ENCODE measurements at regions not wholly inside any gene's neighbourhood (a gene's known extent, or its start where the extent isn't known, plus 50 kb on each side); places are given as distances from the start of the nearest gene placed in this dataset.

DNA sequence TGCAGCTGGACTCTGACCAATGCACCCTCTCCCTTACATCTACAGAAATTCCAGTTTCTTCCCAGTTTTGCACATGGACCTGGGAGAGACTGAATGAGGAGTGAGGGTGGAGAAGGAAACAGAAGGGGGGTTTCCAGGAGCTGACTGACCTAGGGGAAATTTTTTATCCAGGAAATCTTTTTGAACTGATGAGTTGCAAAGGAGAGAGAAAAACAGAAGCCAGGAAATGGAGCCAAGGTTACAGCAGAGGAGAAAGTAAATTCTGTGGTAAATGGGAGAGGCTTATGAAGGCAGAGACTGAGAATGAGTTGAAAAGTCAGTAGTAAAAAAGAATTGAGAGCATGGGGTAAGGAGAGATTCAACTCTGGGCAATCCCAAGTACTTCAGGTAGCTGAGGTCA, 192.8 kb downstream of the SMIM20 start:
- DNase-seq = no peak

- DNase-seq = no peak
Measured at GRCh38 chr4:26108054-26108453, 194.0 kb downstream of the SMIM20 start.

DNA sequence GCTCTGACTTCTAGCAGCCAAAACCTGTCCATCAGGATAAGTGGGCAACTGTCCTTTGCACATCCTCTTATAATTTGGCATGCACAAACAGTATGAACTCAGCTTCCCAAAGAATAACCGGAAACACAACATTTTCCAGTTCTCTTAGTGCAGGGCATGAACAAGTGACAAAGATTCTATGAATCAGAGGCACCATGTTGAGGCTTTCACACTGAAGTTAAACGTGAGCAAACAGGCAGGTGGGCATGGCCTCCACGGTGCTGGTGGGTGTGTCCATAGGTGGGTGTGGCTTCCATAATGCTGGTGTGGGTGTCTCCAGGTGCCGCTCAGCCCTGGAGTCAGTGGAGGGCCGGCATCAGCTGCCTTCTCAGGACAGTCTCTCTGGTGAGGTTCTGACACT, 196.5 kb downstream of the SMIM20 start:
- DNase-seq = no peak

GRCh38 chr4:26113339-26113940, 199.4 kb downstream of the SMIM20 start:
- no peak for DNase-seq

DNA sequence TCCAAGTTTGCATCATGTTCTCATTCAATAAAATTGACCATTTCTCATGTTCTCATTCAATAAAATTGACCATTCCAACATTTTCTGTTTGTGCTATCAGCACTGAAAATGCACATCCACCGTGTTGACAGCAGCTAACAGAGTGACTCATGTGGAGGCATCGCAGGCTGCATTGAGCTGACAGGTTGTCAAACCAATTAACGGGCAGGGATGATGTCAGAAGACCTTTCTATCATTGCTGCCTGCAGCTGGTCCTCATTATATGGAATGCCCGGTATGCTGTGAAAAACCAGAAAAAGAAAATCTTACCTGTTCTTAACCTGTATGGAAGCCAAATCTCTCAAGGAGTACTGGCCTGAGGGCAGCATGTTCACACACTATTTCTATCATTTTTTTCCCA, 202.0 kb downstream of the SMIM20 start:
- no peak for DNase-seq

DNA sequence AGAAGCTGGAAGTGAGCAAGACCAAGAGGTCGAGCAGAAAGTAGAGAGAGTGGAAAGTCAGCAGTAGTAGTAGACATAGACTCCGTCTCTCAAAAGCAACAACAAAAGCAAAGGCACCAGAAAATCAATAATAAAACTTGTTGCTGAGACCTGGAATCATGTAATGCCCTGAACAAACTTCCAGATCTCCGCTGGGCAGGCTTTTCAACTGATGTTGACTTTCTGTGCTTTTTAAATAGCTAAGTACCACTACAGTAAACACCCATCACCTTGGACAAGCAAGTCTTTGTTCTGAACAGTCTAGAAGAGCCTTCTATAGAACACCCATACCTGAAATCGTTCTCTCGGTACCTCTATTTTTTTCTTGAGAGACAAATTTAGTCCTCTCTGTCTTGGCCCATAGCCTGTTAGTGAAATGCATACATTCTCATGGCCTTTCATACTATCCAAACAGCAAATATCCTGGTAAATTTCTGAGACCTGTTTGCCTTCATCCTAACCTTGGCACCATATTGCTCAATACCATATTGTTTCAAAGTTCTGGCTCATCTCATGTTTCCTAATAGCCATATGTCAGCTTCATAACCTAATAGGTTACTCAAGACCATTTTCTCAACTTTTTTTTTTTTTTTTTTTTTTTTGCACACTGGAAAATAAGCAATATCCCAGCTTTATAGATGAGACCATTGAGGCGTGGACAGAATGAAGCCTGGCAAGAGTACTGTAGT, 200.6 kb upstream of the RBPJ start:
- no peak for DNase-seq

DNA sequence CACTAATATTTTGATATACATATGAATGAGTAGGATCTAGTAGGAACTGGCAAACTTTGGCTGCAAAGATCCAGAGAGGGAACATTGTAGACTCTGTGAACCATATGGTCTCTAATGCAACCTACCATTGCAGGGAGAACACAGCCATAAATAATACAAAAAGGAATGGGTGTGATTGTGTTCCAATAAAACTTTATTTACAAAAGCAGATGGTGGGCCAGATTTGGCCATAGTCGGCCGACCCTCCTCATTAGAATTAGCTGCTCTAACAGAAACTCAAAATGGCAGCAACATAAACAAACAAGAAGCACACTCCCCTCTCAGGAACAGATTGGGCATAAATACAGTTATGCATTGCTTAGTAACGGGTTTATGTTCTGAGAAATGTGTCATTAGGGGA, 198.1 kb upstream of the RBPJ start:
- DNase-seq = no peak

- DNase-seq = no peak
Measured at GRCh38 chr4:26124753-26125321, 196.0 kb upstream of the RBPJ start.

- no peak for DNase-seq
Measured at GRCh38 chr4:26126143-26126718, 194.6 kb upstream of the RBPJ start.

- no peak for DNase-seq
Measured at GRCh38 chr4:26126994-26127393, 193.8 kb upstream of the RBPJ start.

DNA sequence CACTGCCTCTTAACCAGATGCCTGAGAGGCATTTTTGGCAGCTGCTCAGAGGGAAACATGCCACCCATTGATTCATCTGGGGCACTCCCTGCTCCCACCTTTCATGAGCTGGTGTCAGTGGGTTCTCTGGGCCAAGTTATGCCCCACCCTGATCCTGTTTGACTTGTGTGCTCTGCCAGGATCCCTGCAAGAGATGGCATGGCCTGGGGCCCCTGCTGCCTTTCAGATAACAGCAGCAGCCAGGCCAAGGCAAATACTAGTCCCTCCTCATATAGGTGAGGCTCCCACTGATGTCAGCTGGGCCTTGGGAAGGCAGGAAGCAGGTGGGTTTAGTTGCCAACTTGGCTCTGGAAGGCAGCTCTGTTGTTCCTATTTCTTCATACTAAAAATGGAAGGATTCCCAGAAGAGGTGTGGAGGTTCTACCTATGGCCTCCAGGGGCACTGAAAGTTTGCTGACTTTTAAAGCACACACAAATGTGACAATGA, 192.9 kb upstream of the RBPJ start:
- no peak for DNase-seq

DNA sequence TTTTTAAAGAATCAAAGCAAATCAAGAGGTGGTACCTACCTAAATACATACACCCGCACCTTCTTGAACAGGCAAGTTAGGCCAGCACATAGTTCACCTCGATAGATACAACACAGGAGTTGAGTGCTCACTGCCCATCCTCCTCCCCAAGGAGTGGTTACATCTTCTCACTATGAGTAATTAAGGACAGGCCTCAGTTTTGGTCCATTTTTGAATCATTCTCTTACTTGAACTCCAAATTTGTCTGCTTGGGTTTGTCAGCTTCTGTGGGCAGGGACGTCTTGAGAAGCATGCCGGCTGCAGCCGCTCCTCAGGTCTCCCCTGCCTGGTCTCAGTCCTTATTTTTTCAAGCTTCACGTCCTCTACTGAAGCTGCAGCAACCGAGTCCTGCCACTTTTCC, 190.6 kb upstream of the RBPJ start:
- DNase-seq = no peak

DNA sequence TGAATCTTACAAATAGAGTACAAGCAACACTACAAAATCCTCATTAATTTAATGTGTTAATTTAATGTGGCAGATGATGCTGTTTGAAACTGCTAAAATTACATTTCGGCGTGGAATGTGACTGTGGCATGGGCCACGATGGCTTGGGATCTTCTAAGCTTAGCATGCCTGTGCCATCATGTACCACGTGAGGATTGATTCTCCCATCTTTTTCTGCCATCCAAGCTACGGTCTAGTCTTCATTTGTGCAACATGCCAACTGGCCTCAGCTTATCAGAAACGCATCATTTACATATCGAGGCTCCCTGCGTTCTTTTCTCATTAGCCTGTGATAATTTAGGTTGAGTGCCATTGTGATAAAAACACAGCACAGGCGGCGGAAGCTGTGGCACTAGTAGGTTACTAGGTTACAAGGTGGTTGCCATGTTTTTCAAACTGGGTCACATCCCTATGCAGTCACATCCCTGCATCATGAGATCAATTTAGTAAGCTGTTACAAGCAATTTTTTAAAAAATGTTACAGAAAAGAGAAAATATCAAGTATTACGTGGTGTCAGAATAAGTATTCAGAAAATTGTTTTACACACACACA, 189.9 kb upstream of the RBPJ start:
- DNase-seq = no peak

GRCh38 chr4:26131711-26132110, 189.1 kb upstream of the RBPJ start:
- DNase-seq = no peak

DNA sequence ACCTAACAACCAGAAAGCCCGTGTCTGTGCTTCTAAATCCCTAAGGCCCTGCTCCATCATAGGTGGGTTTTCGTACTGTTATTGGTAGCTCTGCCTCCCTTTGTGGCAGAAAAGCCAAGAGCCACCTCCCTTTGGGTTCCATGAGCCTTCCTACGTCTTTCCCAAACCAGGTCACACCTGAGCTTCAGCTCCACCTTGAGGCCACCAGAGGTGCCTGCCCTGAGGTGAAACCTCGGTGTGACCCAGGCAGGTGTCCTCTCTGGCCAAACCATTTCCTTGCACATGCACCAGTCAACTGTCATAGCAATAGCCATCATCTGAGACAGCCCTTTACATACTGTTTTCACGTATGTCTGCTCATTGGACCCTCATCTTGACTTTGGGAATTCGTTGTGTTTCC, 188.0 kb upstream of the RBPJ start:
- no peak for DNase-seq

GRCh38 chr4:26133840-26134239, 187.0 kb upstream of the RBPJ start:
- DNase-seq = no peak

- DNase-seq = no peak
Measured at GRCh38 chr4:26135331-26135730, 185.5 kb upstream of the RBPJ start.

- no peak for DNase-seq
Measured at GRCh38 chr4:26136615-26137014, 184.2 kb upstream of the RBPJ start.

DNA sequence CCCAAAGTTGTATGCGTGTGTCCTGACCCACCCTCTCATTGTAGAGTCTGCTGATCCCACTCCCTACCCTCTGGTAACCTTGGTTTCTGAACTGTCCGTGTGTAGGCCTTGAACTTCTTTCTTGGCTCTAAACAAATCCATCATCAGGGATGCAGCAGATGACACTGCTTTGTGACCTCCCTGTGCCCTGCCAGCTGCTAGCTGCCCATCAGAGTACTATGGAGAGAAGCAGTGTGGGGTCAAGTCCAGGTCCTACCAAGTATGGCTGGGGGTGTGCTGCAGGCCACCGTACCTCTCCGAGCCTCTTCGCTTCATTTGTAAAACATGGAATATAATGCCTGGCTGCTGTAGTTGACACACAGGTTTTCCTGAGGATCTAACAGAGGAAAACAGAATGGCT, 183.5 kb upstream of the RBPJ start:
- no peak for DNase-seq

- no peak for DNase-seq
Measured at GRCh38 chr4:26139310-26139924, 181.4 kb upstream of the RBPJ start.

DNA sequence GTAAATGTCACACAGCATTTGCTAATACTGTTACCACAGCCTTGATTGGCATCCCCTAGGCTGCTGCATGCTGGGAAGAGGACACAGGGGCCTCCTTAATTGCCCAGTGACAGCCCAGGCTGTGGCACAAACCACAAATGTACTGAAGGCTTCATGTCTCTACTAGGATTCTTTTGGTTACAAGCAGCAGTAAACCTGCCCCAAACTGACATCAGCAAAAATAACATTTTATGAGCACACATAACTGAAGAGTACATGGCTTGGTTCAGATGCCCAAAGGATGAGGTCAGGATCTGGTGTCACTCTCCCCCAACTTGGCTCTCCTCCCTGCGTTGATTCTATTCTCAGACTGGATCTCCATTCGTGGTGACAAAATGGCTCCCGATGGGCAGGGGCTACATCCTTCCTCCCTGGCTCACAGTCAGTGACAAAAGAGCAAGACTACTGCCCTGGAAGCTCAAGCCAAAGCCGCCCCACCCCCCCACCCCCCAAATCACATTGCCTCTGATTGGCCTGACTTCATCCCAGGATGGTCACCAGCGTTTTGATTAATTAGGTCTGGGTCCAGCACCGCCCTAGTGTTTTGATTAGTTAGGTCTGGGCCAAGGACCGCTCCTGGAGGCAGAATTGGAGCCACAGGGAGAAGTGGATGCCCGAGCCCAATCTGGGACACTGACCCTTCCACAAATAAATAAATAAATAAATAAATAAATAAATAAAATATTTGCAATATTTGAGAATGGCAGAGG, 180.5 kb upstream of the RBPJ start:
- no peak for DNase-seq

DNA sequence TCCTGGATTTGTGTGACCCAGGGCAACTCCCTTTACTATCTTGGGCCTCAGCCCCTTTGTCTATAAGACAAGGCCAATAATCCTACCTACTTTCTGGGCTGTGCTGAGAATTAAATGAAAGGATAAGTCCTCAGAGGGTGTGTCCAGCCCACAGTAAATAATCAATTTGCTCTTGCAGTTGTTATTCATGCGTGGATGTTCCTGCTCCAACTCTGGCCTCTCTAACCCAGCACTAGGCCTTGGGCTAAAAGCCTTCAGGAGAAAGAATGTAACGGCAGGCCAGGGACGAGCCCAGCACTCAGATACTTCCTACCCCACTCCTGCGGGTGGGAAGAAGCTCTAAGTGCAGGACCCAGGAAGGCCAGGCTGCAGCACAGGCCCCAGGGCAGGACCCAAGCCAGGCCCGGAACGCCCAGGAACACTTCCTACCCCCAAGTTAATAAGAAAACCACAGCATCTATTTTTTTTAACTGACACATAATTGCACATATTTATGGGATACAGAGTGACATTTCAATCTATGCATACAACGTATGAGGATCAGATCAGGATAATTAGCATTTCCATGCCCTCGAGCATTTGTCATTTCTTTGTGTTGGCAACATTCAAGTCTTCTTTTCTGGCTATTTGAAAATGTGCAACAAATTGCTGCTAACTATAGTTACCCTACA, 179.6 kb upstream of the RBPJ start:
- no peak for DNase-seq

Data from NCI-H1417 treated with DMSO at 0.1 percent for 48 hours (cell line).